ENCODE measurements at regions not wholly inside any gene's neighbourhood (a gene's known extent, or its start where the extent isn't known, plus 50 kb on each side); places are given as distances from the start of the nearest gene placed in this dataset.

DNA sequence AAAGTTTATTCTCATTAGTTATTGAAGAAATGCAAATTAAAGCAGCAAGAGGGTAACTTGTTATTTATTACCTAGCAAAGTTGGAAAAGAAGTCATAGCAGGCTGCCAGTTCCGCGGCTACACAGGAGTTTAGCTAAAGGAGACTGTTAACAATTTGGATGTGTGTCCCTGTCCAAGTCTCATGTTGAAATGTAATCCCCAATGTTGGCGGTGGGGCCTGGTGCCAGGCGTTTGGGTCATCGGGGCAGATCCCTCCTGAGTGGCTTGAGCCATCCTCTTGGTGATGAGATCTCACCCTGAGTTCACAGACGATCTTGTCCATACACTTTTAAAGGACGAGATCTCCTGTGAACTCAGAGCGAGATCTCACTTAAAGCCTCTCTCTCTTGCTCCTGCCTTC, 608.3 kb downstream of the SH2D4B start:
- no peak for DNase-seq (ENCODE audit: low read depth in 1 of 2, low spot score in 1 of 2)
- no peak overlapping the region for H3K27ac ChIP-seq (replicated peaks)
- TF ChIP-seq, protein P1, sequence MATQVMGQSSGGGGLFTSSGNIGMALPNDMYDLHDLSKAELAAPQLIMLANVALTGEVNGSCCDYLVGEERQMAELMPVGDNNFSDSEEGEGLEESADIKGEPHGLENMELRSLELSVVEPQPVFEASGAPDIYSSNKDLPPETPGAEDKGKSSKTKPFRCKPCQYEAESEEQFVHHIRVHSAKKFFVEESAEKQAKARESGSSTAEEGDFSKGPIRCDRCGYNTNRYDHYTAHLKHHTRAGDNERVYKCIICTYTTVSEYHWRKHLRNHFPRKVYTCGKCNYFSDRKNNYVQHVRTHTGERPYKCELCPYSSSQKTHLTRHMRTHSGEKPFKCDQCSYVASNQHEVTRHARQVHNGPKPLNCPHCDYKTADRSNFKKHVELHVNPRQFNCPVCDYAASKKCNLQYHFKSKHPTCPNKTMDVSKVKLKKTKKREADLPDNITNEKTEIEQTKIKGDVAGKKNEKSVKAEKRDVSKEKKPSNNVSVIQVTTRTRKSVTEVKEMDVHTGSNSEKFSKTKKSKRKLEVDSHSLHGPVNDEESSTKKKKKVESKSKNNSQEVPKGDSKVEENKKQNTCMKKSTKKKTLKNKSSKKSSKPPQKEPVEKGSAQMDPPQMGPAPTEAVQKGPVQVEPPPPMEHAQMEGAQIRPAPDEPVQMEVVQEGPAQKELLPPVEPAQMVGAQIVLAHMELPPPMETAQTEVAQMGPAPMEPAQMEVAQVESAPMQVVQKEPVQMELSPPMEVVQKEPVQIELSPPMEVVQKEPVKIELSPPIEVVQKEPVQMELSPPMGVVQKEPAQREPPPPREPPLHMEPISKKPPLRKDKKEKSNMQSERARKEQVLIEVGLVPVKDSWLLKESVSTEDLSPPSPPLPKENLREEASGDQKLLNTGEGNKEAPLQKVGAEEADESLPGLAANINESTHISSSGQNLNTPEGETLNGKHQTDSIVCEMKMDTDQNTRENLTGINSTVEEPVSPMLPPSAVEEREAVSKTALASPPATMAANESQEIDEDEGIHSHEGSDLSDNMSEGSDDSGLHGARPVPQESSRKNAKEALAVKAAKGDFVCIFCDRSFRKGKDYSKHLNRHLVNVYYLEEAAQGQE (IDR thresholded peaks at IDR 0.05; ENCODE audit: insufficient replicate concordance, low read depth): no peak
- no peak for TF ChIP-seq GABPA (IDR thresholded peaks at IDR 0.05; ENCODE audit: low read depth)
- no peak for TF ChIP-seq SPI1 (IDR thresholded peaks at IDR 0.05; ENCODE audit: borderline replicate concordance, low read depth)
- TF ChIP-seq, protein P2, sequence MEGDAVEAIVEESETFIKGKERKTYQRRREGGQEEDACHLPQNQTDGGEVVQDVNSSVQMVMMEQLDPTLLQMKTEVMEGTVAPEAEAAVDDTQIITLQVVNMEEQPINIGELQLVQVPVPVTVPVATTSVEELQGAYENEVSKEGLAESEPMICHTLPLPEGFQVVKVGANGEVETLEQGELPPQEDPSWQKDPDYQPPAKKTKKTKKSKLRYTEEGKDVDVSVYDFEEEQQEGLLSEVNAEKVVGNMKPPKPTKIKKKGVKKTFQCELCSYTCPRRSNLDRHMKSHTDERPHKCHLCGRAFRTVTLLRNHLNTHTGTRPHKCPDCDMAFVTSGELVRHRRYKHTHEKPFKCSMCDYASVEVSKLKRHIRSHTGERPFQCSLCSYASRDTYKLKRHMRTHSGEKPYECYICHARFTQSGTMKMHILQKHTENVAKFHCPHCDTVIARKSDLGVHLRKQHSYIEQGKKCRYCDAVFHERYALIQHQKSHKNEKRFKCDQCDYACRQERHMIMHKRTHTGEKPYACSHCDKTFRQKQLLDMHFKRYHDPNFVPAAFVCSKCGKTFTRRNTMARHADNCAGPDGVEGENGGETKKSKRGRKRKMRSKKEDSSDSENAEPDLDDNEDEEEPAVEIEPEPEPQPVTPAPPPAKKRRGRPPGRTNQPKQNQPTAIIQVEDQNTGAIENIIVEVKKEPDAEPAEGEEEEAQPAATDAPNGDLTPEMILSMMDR (IDR thresholded peaks at IDR 0.05; ENCODE audit: insufficient read depth, low read length): no peak
- no peak for TF ChIP-seq POLR2AphosphoS5 (IDR thresholded peaks at IDR 0.05; ENCODE audit: low read depth)
- H3K27me3 ChIP-seq (ENCODE audit: insufficient read depth, poor library complexity, severe bottlenecking): no peaks in the 10 kb centered on the region
- no peak overlapping the region for H3K4me3 ChIP-seq (replicated peaks; ENCODE audit: insufficient read depth, low read length)

DNA sequence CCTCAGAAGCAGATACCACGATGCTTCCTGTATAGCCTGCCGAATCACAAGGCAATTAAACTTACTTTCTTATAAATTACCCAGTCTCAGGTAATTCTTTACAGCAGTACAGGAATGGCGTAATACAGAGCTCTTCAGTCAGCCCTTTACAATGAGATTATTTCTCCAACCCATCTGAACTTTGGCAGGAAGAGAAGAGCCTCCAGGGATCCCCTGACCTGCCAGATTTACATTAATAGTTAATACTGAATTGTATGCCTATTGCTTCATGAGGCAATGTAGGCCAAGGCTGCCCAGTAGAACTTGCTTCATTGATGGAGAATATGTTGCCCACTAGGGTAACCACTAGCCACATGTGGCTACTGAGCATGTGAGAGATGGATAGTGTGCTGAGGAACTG, 608.7 kb downstream of the SH2D4B start:
- TF ChIP-seq, protein P1 (IDR thresholded peaks at IDR 0.05; ENCODE audit: insufficient replicate concordance, low read depth): no peak
- TF ChIP-seq GABPA (IDR thresholded peaks at IDR 0.05; ENCODE audit: low read depth): no peak
- TF ChIP-seq, protein P2 (IDR thresholded peaks at IDR 0.05; ENCODE audit: insufficient read depth, low read length): no peak
- TF ChIP-seq SPI1 (IDR thresholded peaks at IDR 0.05; ENCODE audit: borderline replicate concordance, low read depth): no peak
- no peak for TF ChIP-seq POLR2AphosphoS5 (IDR thresholded peaks at IDR 0.05; ENCODE audit: low read depth)
- no peak for DNase-seq (ENCODE audit: low read depth in 1 of 2, low spot score in 1 of 2)
- H3K27me3 ChIP-seq (ENCODE audit: insufficient read depth, poor library complexity, severe bottlenecking): no peaks in the 10 kb centered on the region

DNA sequence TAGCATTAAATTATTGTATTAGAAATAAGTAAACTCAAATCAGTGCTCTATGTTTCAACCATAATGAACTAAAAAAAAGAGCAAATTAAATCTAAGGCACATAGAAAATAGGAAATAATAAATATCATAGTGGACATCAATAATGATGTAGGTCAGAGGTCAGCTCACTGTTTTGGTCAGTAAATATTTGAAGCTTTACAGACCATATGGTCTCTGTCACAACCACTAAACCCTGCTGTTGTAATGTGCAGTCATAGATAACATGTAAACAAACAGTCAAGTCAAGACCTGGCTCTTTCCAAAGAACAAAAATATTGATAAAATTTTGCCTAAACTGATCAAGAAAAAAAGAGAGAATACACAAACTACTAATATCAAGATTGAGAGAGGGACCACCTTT, 615.0 kb downstream of the SH2D4B start:
- Histone ChIP-seq H3K27ac (replicated peaks) (no peak overlapping the region), H3K4me3 (replicated peaks; ENCODE audit: insufficient read depth, low read length) (no peak overlapping the region), H3K27me3 (ENCODE audit: insufficient read depth, poor library complexity, severe bottlenecking) (no peaks in the 10 kb centered on the region)
- TF ChIP-seq SPI1 (IDR thresholded peaks at IDR 0.05; ENCODE audit: borderline replicate concordance, low read depth): no peak
- TF ChIP-seq, protein P2 (IDR thresholded peaks at IDR 0.05; ENCODE audit: insufficient read depth, low read length): no peak
- TF ChIP-seq POLR2AphosphoS5 (IDR thresholded peaks at IDR 0.05; ENCODE audit: low read depth): no peak
- TF ChIP-seq, protein P1 (IDR thresholded peaks at IDR 0.05; ENCODE audit: insufficient replicate concordance, low read depth): no peak
- no peak for TF ChIP-seq GABPA (IDR thresholded peaks at IDR 0.05; ENCODE audit: low read depth)
- no peak for DNase-seq (ENCODE audit: low read depth in 1 of 2, low spot score in 1 of 2)

More for the DNA sequence above, 608.7 kb downstream of the SH2D4B start:
- Histone ChIP-seq H3K27ac (replicated peaks) (no peak overlapping the region), H3K4me3 (replicated peaks; ENCODE audit: insufficient read depth, low read length) (no peak overlapping the region)

Data from HL-60 (cell line).